Astrocyte (in vitro differentiated cells and primary cell): ENCODE measurements at regions not wholly inside any gene's neighbourhood (a gene's known extent, or its start where the extent isn't known, plus 50 kb on each side); places are given as distances from the start of the nearest gene placed in this dataset.

Experiments used
- CTCF ChIP-seq: IDR thresholded peaks from 2 replicates; pipeline ENCODE4 v1.5.1; 2011; ENCODE audit warnings: low read depth, mild to moderate bottlenecking, inconsistent platforms, low read length, moderate library complexity; ENCODE audit not compliant: insufficient read depth
- EZH2 ChIP-seq: IDR thresholded peaks from 2 replicates; pipeline ENCODE4 v1.6.1; 2012; ENCODE audit warnings: mild to moderate bottlenecking, low read length, inconsistent platforms; ENCODE audit not compliant: insufficient read depth

- no peak for TF ChIP-seq EZH2
- no peak for TF ChIP-seq CTCF
These were observed 380.3 kb downstream of the MCTP2 start for GRCh38 chr15:94611656-94612055.
